Right ventricle myocardium superior (tissue), 1 donor: ENCODE measurements at regions not wholly inside any gene's neighbourhood (a gene's known extent, or its start where the extent isn't known, plus 50 kb on each side); places are given as distances from the start of the nearest gene placed in this dataset.

ENCODE experiments used
- ATAC-seq: fragments of 200-7000 bp; cut with Tn5 transposase; one replicate; pipeline ENCODE4 v1.9.1; 2020; ENCODE audit warnings: mild to moderate bottlenecking; ENCODE audit not compliant: poor library complexity
- DNase-seq: peaks from one replicate; pipeline ENCODE4 v3.0.0-alpha.2; 2020
- intact Hi-C: fragments of 100-400 bp; cut with DNase I; formaldehyde crosslinking; loops from one replicate; pipeline ENCODE4 v1.11.2; 2022
- donor health status: DM: no; HTN: yes; CAD: no; lungs with severe emphysema.

GRCh38 chr1:221290669-221291068 lies 411.4 kb downstream of the HLX start:
- ATAC-seq (no peak), DNase-seq (no peak)
- intact Hi-C loops, result no loop called here

- intact Hi-C loops, result no loop called here
- ATAC-seq (no peak), DNase-seq (no peak)
These were observed 411.9 kb downstream of the HLX start for GRCh38 chr1:221291113-221291512.

- intact Hi-C loops, result no loop called here
- no peak for ATAC-seq
These were observed 413.4 kb downstream of the HLX start for GRCh38 chr1:221292652-221293051.

GRCh38 chr1:221294242-221294641 lies 415.0 kb downstream of the HLX start:
- intact Hi-C loops, result no loop called here
- ATAC-seq (no peak), DNase-seq (no peak)

More at GRCh38 chr1:221292652-221293051, 413.4 kb downstream of the HLX start:
- DNase-seq, result no peak

GRCh38 chr1:221302357-221302756 lies 423.1 kb downstream of the HLX start:
- intact Hi-C loops, result no loop called here
- ATAC-seq, result no peak

GRCh38 chr1:221302810-221303209 lies 423.6 kb downstream of the HLX start:
- ATAC-seq (no peak), DNase-seq (no peak)
- intact Hi-C loops, result no loop called here

More at GRCh38 chr1:221302357-221302756, 423.1 kb downstream of the HLX start:
- no peak for DNase-seq

- DNase-seq (no peak), ATAC-seq (no peak)
- intact Hi-C loops, result no loop called here
These were observed 424.4 kb downstream of the HLX start for GRCh38 chr1:221303623-221304022.

- DNase-seq (no peak), ATAC-seq (no peak)
- intact Hi-C loops, result no loop called here
These were observed 427.0 kb downstream of the HLX start for GRCh38 chr1:221306239-221306638.

GRCh38 chr1:221308534-221309511 lies 429.6 kb downstream of the HLX start:
- ATAC-seq (no peak), DNase-seq (no peak)
- intact Hi-C loops, result no loop called here

GRCh38 chr1:221309723-221310122 lies 430.5 kb downstream of the HLX start:
- intact Hi-C loops, result no loop called here
- DNase-seq (no peak), ATAC-seq (no peak)

GRCh38 chr1:221310180-221310579 lies 430.9 kb downstream of the HLX start:
- intact Hi-C loops, result no loop called here
- DNase-seq (no peak), ATAC-seq (no peak)

- peak; percentile 82 for ATAC-seq
- intact Hi-C loops, result no loop called here
- no peak for DNase-seq
These were observed 426.6 kb downstream of the DUSP10 start for GRCh38 chr1:221315330-221315729.

GRCh38 chr1:221316491-221317056 lies 425.3 kb downstream of the DUSP10 start:
- peak; percentile 40 for ATAC-seq
- intact Hi-C loops, result no loop called here
- no peak for DNase-seq

GRCh38 chr1:221317537-221317936 lies 424.4 kb downstream of the DUSP10 start:
- ATAC-seq, result no peak
- intact Hi-C loops, result no loop called here
- no peak for DNase-seq

GRCh38 chr1:221327954-221328353 lies 413.9 kb downstream of the DUSP10 start:
- DNase-seq (peak; percentile 40), ATAC-seq (no peak)
- intact Hi-C loops, result no loop called here

- DNase-seq (no peak), ATAC-seq (no peak)
- intact Hi-C loops, result no loop called here
These were observed 413.5 kb downstream of the DUSP10 start for GRCh38 chr1:221328371-221328770.

GRCh38 chr1:221331273-221332183 lies 410.4 kb downstream of the DUSP10 start:
- ATAC-seq (no peak), DNase-seq (no peak)
- intact Hi-C loops, result no loop called here

GRCh38 chr1:221334062-221334461 lies 407.8 kb downstream of the DUSP10 start:
- DNase-seq (no peak), ATAC-seq (peak; percentile 23)
- intact Hi-C loops, result no loop called here
